Testis (tissue), 2 donors: ENCODE measurements at regions not wholly inside any gene's neighbourhood (a gene's known extent, or its start where the extent isn't known, plus 50 kb on each side); places are given as distances from the start of the nearest gene placed in this dataset.

Experiments
- DNase-seq: peaks from one replicate; pipeline ENCODE4 v3.0.0-alpha.2; 2019
- H3K27ac ChIP-seq, 2 donors: fragments of 200-600 bp; sonication (generic); one replicate each; pipeline ENCODE4 v1.5.1; 2019
- H3K27me3 ChIP-seq: fragments of 200-600 bp; sonication (generic); one replicate; pipeline ENCODE4 v1.5.1; 2019
- H3K36me3 ChIP-seq: fragments of 200-600 bp; sonication (generic); one replicate; pipeline ENCODE4 v1.5.1; 2017; ENCODE audit warnings: low read depth; ENCODE audit errors: missing control alignments
- H3K4me1 ChIP-seq: fragments of 200-600 bp; sonication (generic); one replicate; pipeline ENCODE4 v1.5.1; 2019
- H3K4me3 ChIP-seq, 2 donors: fragments of 200-600 bp; sonication (generic); one replicate each; pipeline ENCODE4 v1.5.1; 2017 to 2019
- H3K9me3 ChIP-seq: fragments of 200-600 bp; sonication (generic); one replicate; pipeline ENCODE4 v1.5.1; 2017
- POLR2A ChIP-seq: fragments of 450-650 bp; IDR thresholded peaks from one replicate; pipeline ENCODE4 v1.6.1; 2017; ENCODE audit warnings: antibody characterized with exemption, mild to moderate bottlenecking, moderate library complexity
- WGBS, 2 donors: methylation state at CpG; one replicate each; pipeline ENCODE4 v1.1.5; 2018; 5-methylcytosine and 5-hydroxymethylcytosine counted together
- intact Hi-C: fragments of 100-400 bp; cut with DNase I; formaldehyde crosslinking; loops from one replicate; pipeline ENCODE4 v1.15.1; 2023; ENCODE audit warnings: low total_unique reads
- microRNA counts, 2 donors: library from miRNA; unstranded; fragments of <30 nt; microRNA quantifications; one replicate each; lab custom pipeline; 2016
- microRNA-seq, 2 donors: library from miRNA; unstranded; fragments of <30 nt; microRNA quantifications; one replicate each; pipeline ENCODE4, GENCODE V29; 2016; ENCODE audit warnings: borderline number of aligned reads in 2 of 2, borderline replicate concordance in 1 of 2
- small RNA-seq, 2 donors: library from RNA; depleted of rRNA; stranded (forward); fragments of <200 nt; gene quantifications; one replicate each; pipeline ENCODE3, GENCODE V24; 2016
- TF ChIP-seq, protein P1 (sequence below), 3 experiments: fragments of 450-650 bp in 2 of 3; fragments of 200-600 bp in 1 of 3; sonication (generic) in 1 of 3; IDR thresholded peaks; one replicate each; pipeline ENCODE4 v1.5.1; 2016 to 2019; ENCODE audit warnings: antibody characterized with exemption in 3 of 3, mild to moderate bottlenecking in 2 of 3, moderate library complexity in 1 of 3

DNA sequence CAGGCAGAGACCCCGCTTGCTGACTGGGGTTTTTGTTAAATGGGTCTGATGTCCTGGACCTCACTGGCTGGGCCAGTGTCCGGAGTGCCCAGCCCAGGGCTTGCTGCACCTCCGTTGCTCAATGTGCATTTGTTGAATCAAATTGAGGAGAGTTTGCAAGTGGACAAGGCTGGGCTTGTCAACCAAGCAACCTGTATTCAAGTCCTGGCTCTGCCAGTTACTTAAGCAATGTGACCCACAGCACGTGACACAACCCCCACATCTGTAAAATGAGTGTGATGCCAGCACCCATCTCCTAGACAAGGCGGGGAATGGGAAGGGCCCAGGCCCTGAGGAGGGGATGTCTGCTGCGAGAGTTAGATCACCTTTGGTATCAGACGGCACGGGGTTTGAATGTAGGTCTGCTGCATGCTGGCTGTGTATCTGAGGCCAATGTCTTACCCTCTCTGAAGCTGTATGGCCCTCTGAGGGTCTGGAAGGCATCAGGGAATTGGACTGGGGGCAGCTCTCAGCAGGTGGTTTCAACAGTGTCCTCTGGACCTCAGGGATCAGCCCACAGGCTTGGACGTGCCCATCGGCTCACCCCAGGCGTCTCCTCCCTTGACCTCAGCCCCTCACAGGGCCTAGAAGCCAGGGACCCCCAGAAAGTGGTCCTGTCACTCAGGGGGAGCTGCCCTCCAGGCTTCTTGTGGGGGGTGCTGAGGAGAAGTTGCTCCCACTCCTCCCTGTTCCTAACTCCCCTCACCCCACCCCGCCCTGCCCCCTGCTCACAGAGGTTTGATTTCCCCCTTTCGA lies 51.0 kb upstream of the RUNX3 start:
- Histone ChIP-seq H3K36me3 (no peaks in the 10 kb centered on the region), H3K4me1 (no peaks in the 10 kb centered on the region), H3K4me3 (no peak overlapping the region), H3K27me3 (no peaks in the 10 kb centered on the region), H3K27ac (no peak overlapping the region), H3K9me3 (no peaks in the 10 kb centered on the region)
- no peak for TF ChIP-seq POLR2A
- TF ChIP-seq, protein P1, sequence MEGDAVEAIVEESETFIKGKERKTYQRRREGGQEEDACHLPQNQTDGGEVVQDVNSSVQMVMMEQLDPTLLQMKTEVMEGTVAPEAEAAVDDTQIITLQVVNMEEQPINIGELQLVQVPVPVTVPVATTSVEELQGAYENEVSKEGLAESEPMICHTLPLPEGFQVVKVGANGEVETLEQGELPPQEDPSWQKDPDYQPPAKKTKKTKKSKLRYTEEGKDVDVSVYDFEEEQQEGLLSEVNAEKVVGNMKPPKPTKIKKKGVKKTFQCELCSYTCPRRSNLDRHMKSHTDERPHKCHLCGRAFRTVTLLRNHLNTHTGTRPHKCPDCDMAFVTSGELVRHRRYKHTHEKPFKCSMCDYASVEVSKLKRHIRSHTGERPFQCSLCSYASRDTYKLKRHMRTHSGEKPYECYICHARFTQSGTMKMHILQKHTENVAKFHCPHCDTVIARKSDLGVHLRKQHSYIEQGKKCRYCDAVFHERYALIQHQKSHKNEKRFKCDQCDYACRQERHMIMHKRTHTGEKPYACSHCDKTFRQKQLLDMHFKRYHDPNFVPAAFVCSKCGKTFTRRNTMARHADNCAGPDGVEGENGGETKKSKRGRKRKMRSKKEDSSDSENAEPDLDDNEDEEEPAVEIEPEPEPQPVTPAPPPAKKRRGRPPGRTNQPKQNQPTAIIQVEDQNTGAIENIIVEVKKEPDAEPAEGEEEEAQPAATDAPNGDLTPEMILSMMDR (IDR thresholded peaks at IDR 0.05): no peak
- intact Hi-C loops: no loop called here
- 80 to 87% methylated on average over 11 to 13 of the region's 13 CpGs for WGBS, 2 donors
- no peak for DNase-seq

MicroRNA genes in the stretch of these regions (microRNA counts, 767-probe panel; counts per million panel counts)
- microRNA hsa-miR-4425 (lab: Ali Mortazavi, UCI): 0 to 152 counts per million in 2 donors

Small RNAs in the stretch of these regions (microRNA-seq; reads per million reads assigned to microRNA genes)
- gene MIR4425: 0 reads per million in 2 donors

Small RNAs in the stretch of these regions (small RNA-seq; reads per million reads assigned to genes)
- 0 reads per million in 2 donors for gene MIR4425
